ENCODE measurements at regions not wholly inside any gene's neighbourhood (a gene's known extent, or its start where the extent isn't known, plus 50 kb on each side); places are given as distances from the start of the nearest gene placed in this dataset.

DNA sequence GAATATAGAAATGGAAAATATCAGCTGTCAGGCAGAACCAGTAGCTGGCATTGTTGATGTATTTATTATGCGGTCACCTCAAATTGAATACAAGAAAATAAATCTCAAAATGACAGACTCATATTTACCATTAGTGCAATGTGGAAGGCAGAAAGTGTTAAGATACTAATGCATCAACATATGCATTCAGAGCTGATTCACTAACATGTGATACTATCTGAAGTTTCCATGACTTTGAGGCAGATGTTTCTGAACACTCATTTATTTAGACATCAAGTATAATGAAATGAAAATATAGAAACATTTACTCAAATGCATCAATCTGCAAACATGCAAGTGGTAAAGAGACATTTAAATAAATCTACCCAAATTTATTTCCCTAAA is 474.2 kb upstream of the SLC10A2 start:
- Histone ChIP-seq H3K4me1 (ENCODE audit: insufficient read depth, insufficient read length) (no peaks in the 10 kb centered on the region), H3K27me3 (ENCODE audit: insufficient read depth, insufficient read length) (no peaks in the 10 kb centered on the region), H3K9me3 (ENCODE audit: insufficient read depth, low read length) (peaks cover 3% of the 10 kb centered on the region; the same call in 1 of the 2 replicates), H3K9ac (ENCODE audit: insufficient read length, low read depth) (no peak overlapping the region), H3K4me3 (ENCODE audit: insufficient read length, low read depth) (no peak overlapping the region), H3K36me3 (ENCODE audit: insufficient read depth, insufficient read length, low read length) (no peaks in the 10 kb centered on the region)
- DNase-seq (ENCODE audit: low read depth, low spot score) = no peak
- no peak for TF ChIP-seq YY1 (IDR thresholded peaks at IDR 0.05; ENCODE audit: insufficient read depth, insufficient read length)
- TF ChIP-seq SUZ12 (IDR thresholded peaks at IDR 0.05; ENCODE audit: extremely low read depth, insufficient read depth, insufficient read length) = no peak
- no peak for TF ChIP-seq ZNF274 (IDR thresholded peaks at IDR 0.05; ENCODE audit: low read depth, low read length)

DNA sequence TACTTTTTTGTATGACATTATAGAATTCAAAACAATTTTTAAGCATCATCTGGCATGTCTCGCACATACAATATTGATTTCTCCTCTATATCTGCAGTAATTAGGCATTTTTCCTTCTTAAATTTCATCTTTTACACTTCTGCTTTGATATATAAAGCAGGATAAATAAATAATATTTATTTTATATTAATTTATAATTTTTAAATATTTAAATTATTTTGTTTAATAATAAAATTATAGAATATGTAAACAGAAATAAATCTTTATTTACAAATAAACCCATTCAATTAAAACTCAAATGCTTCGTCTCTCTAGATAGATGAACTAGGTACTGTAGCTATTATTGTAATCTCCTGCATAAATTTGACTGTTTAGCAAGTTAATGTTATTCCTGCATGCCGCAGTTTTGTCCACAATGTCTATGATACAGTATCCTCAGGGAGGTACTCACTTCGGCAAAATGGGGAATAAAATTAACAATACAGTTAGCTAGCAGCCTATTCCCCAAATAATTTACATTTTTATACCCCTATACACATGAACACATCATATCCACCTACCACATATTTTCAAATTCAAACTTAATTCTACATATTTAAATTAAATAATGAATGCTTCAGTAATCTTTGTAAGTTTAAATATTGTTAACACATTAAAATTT is 473.6 kb upstream of the SLC10A2 start:
- no peak for TF ChIP-seq ZNF274 (IDR thresholded peaks at IDR 0.05; ENCODE audit: low read depth, low read length)
- no peak for TF ChIP-seq YY1 (IDR thresholded peaks at IDR 0.05; ENCODE audit: insufficient read depth, insufficient read length)
- no peak for TF ChIP-seq SUZ12 (IDR thresholded peaks at IDR 0.05; ENCODE audit: extremely low read depth, insufficient read depth, insufficient read length)
- Histone ChIP-seq H3K9ac (ENCODE audit: insufficient read length, low read depth) (no peak overlapping the region), H3K4me3 (ENCODE audit: insufficient read length, low read depth) (no peak overlapping the region), H3K4me1 (ENCODE audit: insufficient read depth, insufficient read length) (no peaks in the 10 kb centered on the region), H3K27me3 (ENCODE audit: insufficient read depth, insufficient read length) (no peaks in the 10 kb centered on the region), H3K36me3 (ENCODE audit: insufficient read depth, insufficient read length, low read length) (no peaks in the 10 kb centered on the region), H3K9me3 (ENCODE audit: insufficient read depth, low read length) (peaks cover 3% of the 10 kb centered on the region; the same call in 1 of the 2 replicates)
- DNase-seq (ENCODE audit: low read depth, low spot score) = no peak

DNA sequence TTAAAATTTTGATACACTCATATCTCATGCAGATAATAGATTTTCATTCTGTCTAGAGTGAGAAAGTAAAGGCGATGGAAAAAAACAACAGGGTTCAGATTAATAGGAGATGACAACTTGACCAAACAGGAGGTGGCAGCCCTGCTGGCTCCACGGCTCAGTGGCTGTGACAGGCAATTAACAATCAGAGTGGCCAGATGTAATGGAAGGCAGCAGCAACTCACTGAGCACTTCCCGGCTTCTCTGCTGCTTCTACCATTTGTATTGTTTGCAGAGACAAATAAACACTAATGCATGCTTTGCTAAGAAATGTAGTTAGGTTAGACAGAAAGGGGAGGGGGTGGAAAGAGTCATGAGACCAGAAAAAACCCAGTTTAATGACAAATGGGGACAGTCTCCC is 473.0 kb upstream of the SLC10A2 start:
- Histone ChIP-seq H3K4me3 (ENCODE audit: insufficient read length, low read depth) (no peak overlapping the region), H3K9ac (ENCODE audit: insufficient read length, low read depth) (no peak overlapping the region), H3K9me3 (ENCODE audit: insufficient read depth, low read length) (peaks cover 3% of the 10 kb centered on the region; the same call in 1 of the 2 replicates), H3K4me1 (ENCODE audit: insufficient read depth, insufficient read length) (no peaks in the 10 kb centered on the region), H3K36me3 (ENCODE audit: insufficient read depth, insufficient read length, low read length) (no peaks in the 10 kb centered on the region), H3K27me3 (ENCODE audit: insufficient read depth, insufficient read length) (no peaks in the 10 kb centered on the region)
- DNase-seq (ENCODE audit: low read depth, low spot score) = no peak
- TF ChIP-seq SUZ12 (IDR thresholded peaks at IDR 0.05; ENCODE audit: extremely low read depth, insufficient read depth, insufficient read length) (no peak), YY1 (IDR thresholded peaks at IDR 0.05; ENCODE audit: insufficient read depth, insufficient read length) (no peak), ZNF274 (IDR thresholded peaks at IDR 0.05; ENCODE audit: low read depth, low read length) (no peak)

DNA sequence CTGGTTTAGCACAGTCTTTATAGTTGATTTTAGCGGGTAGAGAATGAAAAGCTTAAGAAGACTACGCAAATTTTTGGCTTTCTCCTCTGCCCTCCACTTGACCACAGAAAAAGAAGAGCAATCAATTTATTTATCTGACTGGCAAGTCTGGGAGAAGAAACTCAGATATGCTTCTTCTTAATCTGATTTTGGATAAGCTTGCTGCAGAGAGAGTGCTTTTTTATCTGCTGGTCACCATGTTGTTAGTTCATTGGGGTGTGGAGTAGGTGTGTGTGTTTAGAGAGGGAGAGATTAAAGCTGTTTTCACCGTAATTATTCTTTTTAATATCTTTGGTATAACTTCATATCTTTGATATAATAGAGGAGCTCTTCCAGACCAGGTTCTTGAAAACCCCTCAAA is 471.4 kb upstream of the SLC10A2 start:
- no peak overlapping the region for H3K4me3 ChIP-seq (ENCODE audit: insufficient read length, low read depth)
- no peak overlapping the region for H3K9ac ChIP-seq (ENCODE audit: insufficient read length, low read depth)
- TF ChIP-seq SUZ12 (IDR thresholded peaks at IDR 0.05; ENCODE audit: extremely low read depth, insufficient read depth, insufficient read length) (no peak), YY1 (IDR thresholded peaks at IDR 0.05; ENCODE audit: insufficient read depth, insufficient read length) (no peak), ZNF274 (IDR thresholded peaks at IDR 0.05; ENCODE audit: low read depth, low read length) (no peak)
- DNase-seq (ENCODE audit: low read depth, low spot score) = no peak
- peaks cover under 1% of the 10 kb centered on the region; the same call in 1 of the 2 replicates for H3K9me3 ChIP-seq (ENCODE audit: insufficient read depth, low read length)
- H3K27me3 ChIP-seq (ENCODE audit: insufficient read depth, insufficient read length) = no peaks in the 10 kb centered on the region
- H3K4me1 ChIP-seq (ENCODE audit: insufficient read depth, insufficient read length) = no peaks in the 10 kb centered on the region
- no peaks in the 10 kb centered on the region for H3K36me3 ChIP-seq (ENCODE audit: insufficient read depth, insufficient read length, low read length)

DNA sequence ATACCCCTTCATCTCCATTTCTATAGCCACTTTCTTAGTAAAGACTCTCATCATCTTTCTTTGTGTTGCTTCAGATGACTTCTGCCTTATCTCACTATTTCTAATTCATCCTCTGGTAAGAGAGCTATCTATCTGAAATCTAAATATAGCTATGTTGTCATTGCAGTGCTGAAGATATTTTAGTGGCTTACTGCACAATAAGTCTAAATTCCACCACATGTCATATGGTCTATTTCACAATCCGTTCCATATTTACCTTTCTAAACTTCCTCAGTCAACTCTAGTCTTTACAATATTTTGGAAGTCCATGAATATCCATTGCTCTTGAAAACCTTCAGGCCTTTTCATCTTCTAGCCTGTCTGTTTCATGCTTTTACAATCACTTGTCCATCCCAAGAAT is 465.1 kb upstream of the SLC10A2 start:
- DNase-seq (ENCODE audit: low read depth, low spot score) = no peak
- no peak for TF ChIP-seq SUZ12 (IDR thresholded peaks at IDR 0.05; ENCODE audit: extremely low read depth, insufficient read depth, insufficient read length)
- no peak for TF ChIP-seq YY1 (IDR thresholded peaks at IDR 0.05; ENCODE audit: insufficient read depth, insufficient read length)
- no peak for TF ChIP-seq ZNF274 (IDR thresholded peaks at IDR 0.05; ENCODE audit: low read depth, low read length)

DNA sequence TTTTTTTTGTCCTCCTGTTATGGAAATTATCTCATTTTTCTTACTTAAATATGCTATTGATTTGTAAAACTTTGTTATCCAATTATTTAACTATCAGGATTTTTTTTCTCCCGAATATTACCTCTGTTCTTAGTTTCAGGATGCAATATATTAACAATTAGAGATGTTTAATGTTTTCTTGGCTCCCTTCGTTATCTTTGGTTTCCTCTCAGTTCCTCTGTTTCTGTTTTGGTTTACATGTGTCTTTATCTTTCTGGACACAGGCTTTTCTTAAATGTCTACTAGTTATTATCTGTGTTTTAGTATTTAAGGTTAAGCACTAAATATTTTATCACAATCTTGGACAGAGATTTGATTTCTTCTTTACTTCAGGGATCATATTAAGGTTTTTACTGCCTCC is 462.2 kb upstream of the SLC10A2 start:
- no peaks in the 10 kb centered on the region for H3K36me3 ChIP-seq (ENCODE audit: insufficient read depth, insufficient read length, low read length)
- H3K9me3 ChIP-seq (ENCODE audit: insufficient read depth, low read length) = no peaks in the 10 kb centered on the region
- no peaks in the 10 kb centered on the region for H3K27me3 ChIP-seq (ENCODE audit: insufficient read depth, insufficient read length)
- TF ChIP-seq YY1 (IDR thresholded peaks at IDR 0.05; ENCODE audit: insufficient read depth, insufficient read length) (no peak), ZNF274 (IDR thresholded peaks at IDR 0.05; ENCODE audit: low read depth, low read length) (no peak), SUZ12 (IDR thresholded peaks at IDR 0.05; ENCODE audit: extremely low read depth, insufficient read depth, insufficient read length) (no peak)
- no peak for DNase-seq (ENCODE audit: low read depth, low spot score)
- no peak overlapping the region for H3K9ac ChIP-seq (ENCODE audit: insufficient read length, low read depth)
- no peak overlapping the region for H3K4me3 ChIP-seq (ENCODE audit: insufficient read length, low read depth)
- H3K4me1 ChIP-seq (ENCODE audit: insufficient read depth, insufficient read length) = no peaks in the 10 kb centered on the region

More for the DNA sequence above, 465.1 kb upstream of the SLC10A2 start:
- H3K4me3 ChIP-seq (ENCODE audit: insufficient read length, low read depth) = no peak overlapping the region
- H3K9ac ChIP-seq (ENCODE audit: insufficient read length, low read depth) = no peak overlapping the region
- no peaks in the 10 kb centered on the region for H3K36me3 ChIP-seq (ENCODE audit: insufficient read depth, insufficient read length, low read length)
- H3K4me1 ChIP-seq (ENCODE audit: insufficient read depth, insufficient read length) = no peaks in the 10 kb centered on the region
- H3K27me3 ChIP-seq (ENCODE audit: insufficient read depth, insufficient read length) = no peaks in the 10 kb centered on the region
- no peaks in the 10 kb centered on the region for H3K9me3 ChIP-seq (ENCODE audit: insufficient read depth, low read length)

DNA sequence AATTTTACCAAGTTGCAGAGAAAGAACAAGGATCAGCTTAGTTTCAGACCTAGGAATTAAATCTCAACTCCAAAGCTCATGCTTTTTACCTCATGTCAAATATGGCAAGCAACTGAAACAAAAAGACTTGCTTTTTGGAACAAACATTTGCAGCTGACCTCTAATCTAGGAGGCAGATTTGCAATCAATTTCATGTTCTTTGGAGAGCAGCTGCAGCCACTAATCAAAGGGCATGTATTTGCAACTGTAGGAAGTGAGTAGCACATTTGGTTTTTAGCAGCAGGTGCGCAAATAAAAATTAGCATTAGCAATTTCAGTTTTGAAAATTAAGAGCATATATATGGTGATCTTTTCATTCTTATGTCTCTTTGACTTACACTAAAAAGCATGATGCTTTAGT is 459.3 kb upstream of the SLC10A2 start:
- H3K9ac ChIP-seq (ENCODE audit: insufficient read length, low read depth) = no peak overlapping the region
- no peak overlapping the region for H3K4me3 ChIP-seq (ENCODE audit: insufficient read length, low read depth)
- no peak for TF ChIP-seq ZNF274 (IDR thresholded peaks at IDR 0.05; ENCODE audit: low read depth, low read length)
- no peak for TF ChIP-seq YY1 (IDR thresholded peaks at IDR 0.05; ENCODE audit: insufficient read depth, insufficient read length)
- no peak for TF ChIP-seq SUZ12 (IDR thresholded peaks at IDR 0.05; ENCODE audit: extremely low read depth, insufficient read depth, insufficient read length)
- no peaks in the 10 kb centered on the region for H3K36me3 ChIP-seq (ENCODE audit: insufficient read depth, insufficient read length, low read length)
- no peak for DNase-seq (ENCODE audit: low read depth, low spot score)
- no peaks in the 10 kb centered on the region for H3K4me1 ChIP-seq (ENCODE audit: insufficient read depth, insufficient read length)
- no peaks in the 10 kb centered on the region for H3K9me3 ChIP-seq (ENCODE audit: insufficient read depth, low read length)
- H3K27me3 ChIP-seq (ENCODE audit: insufficient read depth, insufficient read length) = no peaks in the 10 kb centered on the region
